ENCODE measurements at regions not wholly inside any gene's neighbourhood (a gene's known extent, or its start where the extent isn't known, plus 50 kb on each side); places are given as distances from the start of the nearest gene placed in this dataset.

DNA sequence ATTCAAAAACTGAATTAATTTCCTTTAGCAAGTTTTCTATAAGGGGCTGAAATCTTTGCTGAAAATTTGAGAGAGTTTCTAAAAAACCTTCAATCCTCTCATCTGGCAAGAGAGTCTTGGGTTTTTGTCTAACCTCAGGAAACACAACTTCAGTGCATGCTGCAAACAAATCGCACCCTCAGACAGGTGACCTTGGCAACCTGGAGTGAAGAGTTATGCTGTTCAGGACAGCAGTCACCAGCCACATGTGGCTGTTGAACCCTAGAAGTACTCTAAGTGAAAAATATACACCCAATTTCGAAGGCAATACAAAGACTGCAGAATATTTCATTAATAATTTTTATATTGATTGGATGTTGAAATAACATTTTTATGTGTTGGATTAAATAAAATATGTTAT is 184.8 kb downstream of the RPS29 start:
- TF ChIP-seq, protein P1, sequence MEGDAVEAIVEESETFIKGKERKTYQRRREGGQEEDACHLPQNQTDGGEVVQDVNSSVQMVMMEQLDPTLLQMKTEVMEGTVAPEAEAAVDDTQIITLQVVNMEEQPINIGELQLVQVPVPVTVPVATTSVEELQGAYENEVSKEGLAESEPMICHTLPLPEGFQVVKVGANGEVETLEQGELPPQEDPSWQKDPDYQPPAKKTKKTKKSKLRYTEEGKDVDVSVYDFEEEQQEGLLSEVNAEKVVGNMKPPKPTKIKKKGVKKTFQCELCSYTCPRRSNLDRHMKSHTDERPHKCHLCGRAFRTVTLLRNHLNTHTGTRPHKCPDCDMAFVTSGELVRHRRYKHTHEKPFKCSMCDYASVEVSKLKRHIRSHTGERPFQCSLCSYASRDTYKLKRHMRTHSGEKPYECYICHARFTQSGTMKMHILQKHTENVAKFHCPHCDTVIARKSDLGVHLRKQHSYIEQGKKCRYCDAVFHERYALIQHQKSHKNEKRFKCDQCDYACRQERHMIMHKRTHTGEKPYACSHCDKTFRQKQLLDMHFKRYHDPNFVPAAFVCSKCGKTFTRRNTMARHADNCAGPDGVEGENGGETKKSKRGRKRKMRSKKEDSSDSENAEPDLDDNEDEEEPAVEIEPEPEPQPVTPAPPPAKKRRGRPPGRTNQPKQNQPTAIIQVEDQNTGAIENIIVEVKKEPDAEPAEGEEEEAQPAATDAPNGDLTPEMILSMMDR (IDR thresholded peaks at IDR 0.05): no peak
- no peak for TF ChIP-seq POLR2A (IDR thresholded peaks at IDR 0.05)
